ENCODE measurements at regions not wholly inside any gene's neighbourhood (a gene's known extent, or its start where the extent isn't known, plus 50 kb on each side); places are given as distances from the start of the nearest gene placed in this dataset.
"Not testable (repeated sequence)": the region's sequence is repeated elsewhere in the genome, so short reads cannot be mapped to it uniquely, and the experiment has no call there.

- no peak for DNase-seq (ENCODE audit: low read depth)
Observed at GRCh38 chr2:217593732-217594131, 409.1 kb downstream of the TNS1 start.

DNA sequence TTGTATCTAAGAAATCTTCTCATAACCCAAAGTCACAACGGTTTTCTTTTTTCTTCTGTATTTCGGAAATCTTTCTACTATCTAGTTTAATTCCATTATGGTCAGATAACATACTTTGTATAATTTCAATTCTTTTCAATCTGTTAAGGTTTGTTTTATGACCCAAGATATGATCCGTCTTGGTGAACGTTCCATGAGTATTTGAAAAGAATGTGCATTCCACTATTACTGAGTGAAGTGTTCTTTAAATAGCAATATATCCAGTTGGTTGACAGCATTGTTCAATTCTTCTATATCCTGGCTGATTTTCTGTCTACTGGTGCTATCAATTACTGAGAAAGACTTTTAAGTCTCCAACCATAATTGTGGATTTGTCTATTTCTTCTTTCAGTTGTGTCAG lies 414.5 kb downstream of the TNS1 start:
- no peak for DNase-seq (ENCODE audit: low read depth)

GRCh38 chr2:217585362-217585761 lies 417.4 kb downstream of the TNS1 start:
- DNase-seq (ENCODE audit: low read depth) = no peak

- not testable (repeated sequence) for DNase-seq (ENCODE audit: low read depth)
Observed at GRCh38 chr2:217580407-217580806, 422.4 kb downstream of the TNS1 start.

DNA sequence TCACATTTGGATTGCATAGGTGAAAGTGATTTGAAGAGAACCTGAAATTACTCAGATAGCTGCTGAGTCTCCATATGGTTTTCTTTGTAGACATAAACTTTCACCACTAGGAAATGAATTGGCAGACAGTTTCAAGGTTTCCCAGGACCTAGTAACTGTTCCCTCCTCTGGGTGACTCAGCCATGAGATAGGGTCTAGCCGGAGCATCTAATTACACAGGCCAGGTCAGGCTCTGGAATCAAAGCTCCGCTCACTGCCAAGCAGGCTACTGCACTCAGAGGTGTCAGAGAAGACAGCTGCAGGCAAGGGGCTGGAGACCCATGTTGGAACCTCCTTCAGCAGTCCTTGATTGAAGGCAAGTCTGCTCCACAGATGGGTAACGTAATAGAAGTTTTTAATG lies 429.2 kb downstream of the TNS1 start:
- DNase-seq (ENCODE audit: low read depth) = no peak

DNA sequence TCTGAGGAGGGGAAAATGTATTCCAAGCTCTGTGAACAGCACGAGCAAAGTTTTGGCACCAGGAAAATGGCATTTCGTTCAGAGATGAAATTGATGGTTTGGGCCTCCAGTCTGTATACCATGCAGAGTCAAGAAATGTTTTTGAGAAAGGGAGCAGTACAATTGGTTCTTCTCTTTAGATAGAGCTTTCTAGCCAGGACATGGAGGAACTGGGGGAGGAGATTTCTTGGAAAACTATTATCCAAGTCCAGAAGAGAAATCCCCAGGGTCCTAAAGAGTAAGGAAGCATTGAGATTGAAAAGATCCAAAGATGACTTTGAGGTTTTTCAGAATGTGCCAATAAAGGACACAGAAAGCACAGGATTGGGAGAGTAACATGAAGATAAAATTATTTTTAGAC lies 432.4 kb downstream of the TNS1 start:
- no peak for DNase-seq (ENCODE audit: low read depth)

DNA sequence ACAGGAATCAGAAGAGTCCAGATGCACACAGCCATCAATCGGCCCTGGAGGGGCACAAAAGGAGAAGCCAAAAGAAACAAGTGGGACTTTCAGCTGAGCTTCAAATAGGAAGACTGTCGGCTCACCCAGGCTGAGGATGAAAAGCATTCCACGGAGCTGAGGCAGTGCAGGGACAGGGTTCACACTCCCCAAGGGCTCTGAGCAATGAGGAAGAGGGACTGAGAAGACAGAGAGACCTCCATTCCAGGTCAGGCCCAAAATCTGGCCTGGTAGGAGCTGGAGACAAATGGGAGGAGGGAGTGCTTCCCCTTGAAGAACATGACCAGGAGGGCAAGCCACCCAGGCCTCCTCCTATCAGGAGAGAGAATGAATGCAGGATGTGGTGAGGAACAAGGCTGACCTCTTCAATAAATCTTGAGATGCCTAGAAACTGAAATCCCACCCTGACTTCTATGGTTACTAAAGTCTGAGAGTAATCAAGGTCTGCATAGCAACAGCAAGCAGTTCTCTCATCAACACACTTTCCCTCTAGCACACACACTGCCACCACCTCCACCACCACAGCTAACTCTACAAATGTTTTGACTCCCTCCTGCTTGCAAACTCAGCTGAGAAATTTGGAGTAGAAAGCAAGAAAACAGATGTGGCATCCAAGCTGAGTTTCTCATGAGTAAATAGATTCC lies 434.4 kb downstream of the TNS1 start:
- DNase-seq (ENCODE audit: low read depth) = no peak

- DNase-seq (ENCODE audit: low read depth) = no peak
Observed at GRCh38 chr2:217563565-217563964, 439.2 kb downstream of the TNS1 start.

DNA sequence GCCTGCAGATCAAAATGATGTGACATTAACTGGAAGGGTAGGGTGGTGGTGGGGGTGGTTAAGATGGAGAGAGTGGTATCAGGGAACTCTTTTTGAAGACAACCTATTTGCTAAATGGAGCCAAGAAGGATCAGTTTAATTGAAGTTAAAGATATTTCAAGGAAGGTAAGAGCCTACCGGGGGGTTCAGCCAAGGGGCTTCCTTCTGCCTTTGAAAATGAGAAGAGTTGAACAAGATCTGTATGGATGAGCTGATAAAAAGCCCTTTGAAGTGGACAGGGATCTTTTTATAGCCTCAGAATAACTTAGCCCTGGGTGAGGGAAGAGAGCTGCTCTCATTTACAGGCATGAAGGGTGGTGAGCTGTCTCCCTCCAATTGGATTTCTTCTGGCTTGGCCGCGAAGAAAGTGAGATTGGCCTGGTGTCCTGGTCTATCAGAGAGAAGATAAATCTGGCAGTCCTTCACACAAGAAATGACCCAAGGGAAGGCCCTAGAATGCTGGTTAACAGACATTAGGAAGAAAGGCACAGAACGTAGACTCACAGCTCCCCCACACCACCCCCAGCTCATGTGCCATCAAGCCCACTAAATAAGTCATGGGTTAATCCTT lies 439.8 kb downstream of the TNS1 start:
- no peak for DNase-seq (ENCODE audit: low read depth)

- no peak for DNase-seq (ENCODE audit: low read depth)
Observed at GRCh38 chr2:217559084-217559483, 443.7 kb downstream of the TNS1 start.

DNA sequence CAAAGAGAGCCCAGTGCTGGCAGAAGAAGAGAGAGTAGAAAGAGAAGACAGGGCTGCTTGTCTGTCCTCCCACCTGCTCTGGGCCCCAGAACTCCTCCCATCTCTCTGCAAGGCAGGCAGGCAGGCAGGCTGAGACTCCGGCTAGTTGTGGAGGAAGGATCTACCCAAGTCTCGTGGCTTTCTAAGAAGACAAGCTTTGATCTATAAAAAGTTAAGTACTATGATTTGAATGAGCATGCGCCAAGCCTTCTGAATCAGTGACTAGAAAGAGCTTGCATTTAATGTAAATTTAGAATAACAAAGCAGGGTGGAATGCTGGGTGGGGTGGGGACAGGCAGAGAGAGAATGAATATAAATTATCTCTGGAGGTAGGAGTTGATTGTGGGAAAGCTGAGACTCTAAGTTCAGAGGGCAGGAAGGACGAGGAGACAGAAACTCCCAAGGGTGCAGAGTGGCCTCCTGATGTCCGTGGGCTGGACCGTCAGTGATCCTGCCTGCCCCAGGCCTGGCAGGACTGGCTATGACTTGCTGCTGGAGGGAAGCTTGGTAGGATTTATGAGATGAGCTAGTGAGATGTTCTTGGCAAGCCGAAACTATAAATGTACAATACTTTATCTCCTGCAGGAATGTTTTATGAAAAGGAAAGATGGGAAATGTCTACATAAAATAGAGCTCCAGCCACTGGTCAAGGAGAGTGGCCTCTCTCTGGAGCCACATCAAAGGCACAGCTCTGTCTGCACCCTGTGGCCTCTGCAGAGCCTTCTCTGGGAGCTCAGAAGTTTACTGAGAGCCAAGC lies 447.5 kb downstream of the TNS1 start:
- no peak for DNase-seq (ENCODE audit: low read depth)

DNA sequence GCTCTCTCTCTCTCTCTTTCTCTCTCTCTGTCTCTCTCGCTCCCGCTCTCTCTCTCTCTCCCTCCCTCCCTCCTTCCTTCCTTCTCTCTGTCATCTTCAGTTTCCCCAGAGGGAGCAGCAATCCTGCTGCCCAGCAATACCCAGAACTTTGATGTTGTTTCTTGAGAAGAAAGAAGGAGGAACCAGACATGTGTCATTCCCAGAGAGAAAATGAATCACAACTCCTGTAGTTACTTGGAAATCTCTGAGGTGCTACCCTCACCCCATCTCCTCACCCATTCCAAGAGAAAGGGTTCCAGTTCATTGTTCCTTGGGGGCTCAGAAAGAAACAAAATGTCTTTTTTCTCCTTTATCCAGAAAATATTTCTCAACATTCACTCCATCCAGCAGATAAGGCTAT lies 449.1 kb downstream of the TNS1 start:
- no peak for DNase-seq (ENCODE audit: low read depth)

- DNase-seq (ENCODE audit: low read depth) = no peak
Observed at GRCh38 chr2:217553202-217553601, 449.6 kb downstream of the TNS1 start.

- DNase-seq (ENCODE audit: low read depth) = no peak
Observed at GRCh38 chr2:217552081-217552480, 450.7 kb downstream of the TNS1 start.

GRCh38 chr2:217551252-217551899 lies 451.4 kb downstream of the TNS1 start:
- DNase-seq (ENCODE audit: low read depth) = no peak

- DNase-seq (ENCODE audit: low read depth) = no peak
Observed at GRCh38 chr2:217539126-217539525, 463.7 kb downstream of the TNS1 start.

DNA sequence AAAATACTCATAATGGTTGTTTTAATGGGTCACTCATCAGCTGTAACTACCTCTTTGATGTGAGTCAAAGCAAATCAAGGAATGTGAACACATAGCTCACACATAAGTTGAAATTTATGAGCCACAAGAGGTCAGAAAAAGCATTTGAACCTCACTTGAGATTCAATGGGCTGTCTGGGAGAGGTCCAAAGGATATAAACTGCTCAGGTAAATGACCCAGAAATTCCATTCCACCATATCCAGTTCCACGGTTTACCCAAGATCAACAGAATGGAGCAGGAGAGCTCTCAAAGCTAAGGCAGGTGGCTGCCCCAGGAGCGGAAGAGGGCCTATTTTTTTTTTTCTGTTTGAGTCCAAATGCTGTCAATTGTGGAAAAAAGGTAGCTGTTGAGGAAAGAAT lies 464.1 kb downstream of the TNS1 start:
- no peak for DNase-seq (ENCODE audit: low read depth)

DNA sequence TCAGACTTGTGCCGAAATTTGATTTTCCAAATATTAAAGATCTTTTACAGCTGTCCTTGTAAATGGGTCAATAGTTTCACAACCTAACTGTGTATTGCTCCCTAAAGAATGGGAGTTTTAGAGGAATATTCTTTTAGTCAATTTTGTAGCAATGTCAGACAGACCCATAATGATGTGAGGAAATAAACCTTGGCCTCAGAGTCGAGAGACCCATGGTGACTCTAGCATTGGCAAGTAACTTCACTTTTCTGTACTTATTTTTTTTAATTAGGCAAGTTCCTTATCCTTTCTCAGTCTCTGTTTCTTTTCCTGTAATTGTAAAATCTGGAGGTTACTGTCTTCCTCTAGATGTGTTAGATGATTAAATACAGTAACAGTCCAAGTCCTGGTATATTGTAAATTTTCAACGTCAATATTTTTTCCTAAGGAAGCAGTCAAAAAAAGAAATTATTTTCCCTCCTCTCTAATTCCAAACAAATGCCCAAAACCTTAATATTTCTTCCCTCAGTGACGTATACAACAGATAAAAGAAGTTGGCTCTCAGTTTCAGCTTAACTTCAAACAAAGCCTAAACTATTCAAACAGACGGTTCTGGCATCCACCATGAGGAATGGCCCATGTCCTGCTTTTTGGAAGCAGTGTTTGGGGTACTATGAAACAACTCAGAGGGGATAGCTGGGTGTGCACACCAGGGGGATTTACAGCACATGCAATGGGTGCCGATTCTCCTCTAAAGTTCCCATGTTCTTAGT lies 466.7 kb downstream of the TNS1 start:
- DNase-seq (ENCODE audit: low read depth) = no peak

DNA sequence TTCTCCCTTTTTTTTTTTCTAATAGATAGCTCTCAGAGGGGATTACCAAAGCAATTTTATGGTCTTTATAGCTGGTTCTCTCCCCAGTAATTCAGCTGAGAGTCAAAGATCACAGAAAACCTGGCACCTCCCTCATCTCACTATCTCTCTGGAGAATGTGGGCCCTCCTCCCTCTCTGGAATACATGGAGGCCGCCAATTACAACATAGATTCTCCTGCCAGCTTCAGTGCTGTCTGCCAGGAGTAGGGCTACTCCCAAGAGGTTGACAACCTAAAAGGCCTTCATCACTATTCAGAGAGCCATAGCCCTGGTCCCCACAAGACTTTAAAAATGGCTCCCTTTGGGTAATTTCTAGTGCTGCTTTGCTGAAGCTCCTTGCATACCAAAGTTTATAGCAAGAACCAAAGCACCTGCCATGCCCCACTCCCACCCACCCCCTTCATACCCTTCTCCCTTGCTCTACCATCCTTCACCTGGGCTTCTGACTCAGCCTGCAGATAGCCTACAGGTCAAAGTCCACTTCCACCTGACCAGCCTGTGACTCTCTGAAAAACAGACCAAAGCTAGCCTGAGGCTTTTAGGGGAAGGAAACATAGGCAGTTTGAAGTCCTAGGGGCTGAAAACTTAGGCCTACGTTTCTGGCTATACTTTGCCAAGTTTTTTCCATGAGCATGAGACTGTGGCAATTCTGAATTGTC lies 472.3 kb downstream of the TNS1 start:
- no peak for DNase-seq (ENCODE audit: low read depth)

DNA sequence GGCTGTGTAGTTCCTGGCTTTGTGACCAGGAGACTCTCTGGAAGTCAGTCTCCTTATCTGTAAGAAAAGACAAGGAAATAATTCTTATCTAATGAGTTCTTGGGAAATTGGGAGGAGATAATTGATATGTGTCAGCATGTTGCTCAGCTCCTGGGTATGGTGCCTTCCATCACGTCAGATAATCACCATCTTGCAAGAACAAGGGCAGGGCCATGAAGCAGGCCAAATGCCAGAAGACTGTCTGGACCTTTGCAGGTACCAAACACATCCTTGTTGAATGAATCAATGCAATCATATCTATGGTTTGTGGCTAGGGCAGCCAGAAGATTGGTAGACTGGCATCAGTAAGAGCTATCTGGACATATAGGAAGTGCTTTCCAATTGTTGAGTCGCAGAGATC lies 473.5 kb downstream of the TNS1 start:
- no peak for DNase-seq (ENCODE audit: low read depth)

GRCh38 chr2:217527590-217528202 lies 475.1 kb downstream of the TNS1 start:
- DNase-seq (ENCODE audit: low read depth) = no peak
